UCSD-AML1 (cell line): ENCODE measurements at regions not wholly inside any gene's neighbourhood (a gene's known extent, or its start where the extent isn't known, plus 50 kb on each side); places are given as distances from the start of the nearest gene placed in this dataset.
"Not testable (repeated sequence)": the region's sequence is repeated elsewhere in the genome, so short reads cannot be mapped to it uniquely, and the experiment has no call there.

Experiments
- DNase-seq: peaks from one replicate; lab custom pipeline; 2025; ENCODE audit not compliant: unreplicated experiment; lab: John Stamatoyannopoulos, UW

DNA sequence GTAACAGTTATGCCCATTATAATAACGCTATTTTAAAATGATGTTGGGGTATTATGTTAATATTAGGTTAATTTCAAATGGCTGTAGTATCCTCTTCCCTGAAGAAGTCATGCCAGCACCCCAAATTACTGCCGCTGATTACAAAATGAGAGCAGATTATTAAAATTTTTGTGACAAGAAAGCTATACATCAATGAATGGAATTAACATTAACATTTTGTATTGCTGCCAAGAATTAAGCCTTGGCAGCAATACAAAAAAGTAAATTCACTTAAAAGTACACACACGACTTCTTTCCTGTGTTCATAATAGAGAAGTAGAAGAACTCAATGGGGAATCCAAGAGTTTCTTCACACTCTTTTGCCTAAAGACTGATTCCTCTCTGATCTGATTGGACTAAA, 482.8 kb downstream of the STIM2 start:
- DNase-seq = no peak

DNA sequence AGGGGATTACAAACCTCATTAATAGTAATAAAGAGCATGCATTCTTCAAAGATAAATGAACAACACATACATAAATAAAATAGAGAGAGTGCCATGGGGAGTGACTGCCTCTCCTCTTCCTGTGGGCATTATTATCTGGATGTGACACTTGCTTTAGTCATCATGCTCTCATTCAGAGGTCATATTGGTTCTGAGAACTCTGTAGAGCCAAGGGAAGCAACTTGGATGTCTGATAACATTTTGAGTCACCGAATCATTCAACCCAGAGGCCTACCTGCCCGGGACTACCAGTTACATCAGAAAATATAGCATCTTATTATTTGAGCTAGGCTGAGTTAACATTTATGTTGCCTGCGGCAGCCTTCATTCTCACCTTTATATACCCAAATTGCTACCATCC, 489.5 kb downstream of the STIM2 start:
- DNase-seq = no peak

DNA sequence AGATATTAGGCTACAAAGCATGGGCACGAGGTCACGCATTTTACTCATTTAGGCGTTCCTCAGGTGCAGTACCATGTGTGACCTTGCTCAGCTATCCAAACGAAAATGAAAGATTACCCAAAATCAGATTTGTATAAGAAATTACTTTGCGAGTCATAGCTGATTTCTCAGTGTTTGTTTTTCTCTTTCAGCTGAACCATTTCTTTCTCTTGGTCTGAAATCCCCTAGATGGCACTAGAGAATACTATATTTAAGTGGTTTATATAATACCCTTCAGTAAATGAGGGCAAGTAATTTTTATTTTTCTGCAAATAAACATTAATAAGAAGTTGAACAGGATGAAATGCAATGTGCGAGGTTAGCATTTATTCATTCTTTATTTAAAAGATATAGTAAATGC, 496.6 kb downstream of the STIM2 start:
- no peak for DNase-seq

DNA sequence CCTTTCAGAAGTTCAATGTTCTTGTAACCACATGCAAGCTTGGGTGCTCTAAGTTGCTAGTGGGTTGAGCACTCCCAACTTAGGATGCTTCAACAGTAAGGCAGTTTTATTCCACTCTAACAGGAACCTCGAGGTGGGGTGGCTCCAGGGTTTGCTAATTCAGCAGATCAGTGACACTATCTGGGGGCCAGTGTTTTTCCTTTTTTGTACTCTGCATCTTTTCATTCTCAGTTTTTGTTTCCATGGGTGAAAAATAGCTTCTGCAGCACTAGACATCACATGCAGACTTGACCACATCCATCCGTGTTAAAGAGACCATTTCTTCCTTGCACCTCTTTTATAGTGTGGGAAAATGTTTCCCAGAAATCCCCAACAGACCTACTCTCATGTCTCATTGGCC, 497.6 kb downstream of the STIM2 start:
- no peak for DNase-seq

DNA sequence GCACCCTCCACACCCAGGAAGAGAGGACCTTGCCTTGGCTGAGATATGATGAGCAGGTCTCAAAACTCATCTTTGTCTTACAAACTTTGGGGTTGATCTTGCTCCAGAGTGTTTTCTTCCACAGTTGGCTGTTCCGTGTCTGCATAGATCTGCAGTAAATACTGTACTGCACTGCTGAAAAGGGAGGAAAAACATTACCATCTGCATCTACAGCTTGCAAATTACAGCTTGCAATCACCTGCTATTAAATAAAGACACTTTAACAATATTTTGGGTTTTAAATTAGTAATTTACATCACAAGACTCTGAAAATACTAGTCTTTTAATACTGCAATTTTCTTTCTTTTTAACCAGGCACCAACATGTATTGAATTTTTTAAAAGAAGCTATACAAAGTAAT, 499.5 kb downstream of the STIM2 start:
- no peak for DNase-seq

DNA sequence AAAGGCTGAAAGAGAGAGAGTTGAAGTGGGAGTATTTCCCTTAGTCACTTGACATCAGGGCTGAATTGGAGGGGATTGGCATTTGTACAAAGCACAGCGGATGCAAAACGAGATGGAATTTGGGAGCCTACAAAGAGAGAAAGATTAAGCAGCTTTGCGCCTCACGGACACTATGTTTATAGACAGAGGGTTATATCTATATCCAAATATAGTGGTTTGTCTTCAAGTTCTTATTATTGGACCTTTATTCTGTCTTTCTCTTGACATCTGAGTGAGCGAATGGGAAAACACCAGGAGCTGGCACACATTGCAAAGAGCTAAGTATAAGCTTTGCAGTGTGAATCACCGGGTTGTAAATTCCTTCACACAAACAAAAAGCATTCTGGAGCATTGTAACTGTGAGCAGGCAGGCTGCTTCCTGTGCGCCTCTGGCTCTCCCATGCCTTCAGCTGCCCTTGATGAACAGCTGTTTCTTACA, 500.2 kb downstream of the STIM2 start:
- no peak for DNase-seq

DNA sequence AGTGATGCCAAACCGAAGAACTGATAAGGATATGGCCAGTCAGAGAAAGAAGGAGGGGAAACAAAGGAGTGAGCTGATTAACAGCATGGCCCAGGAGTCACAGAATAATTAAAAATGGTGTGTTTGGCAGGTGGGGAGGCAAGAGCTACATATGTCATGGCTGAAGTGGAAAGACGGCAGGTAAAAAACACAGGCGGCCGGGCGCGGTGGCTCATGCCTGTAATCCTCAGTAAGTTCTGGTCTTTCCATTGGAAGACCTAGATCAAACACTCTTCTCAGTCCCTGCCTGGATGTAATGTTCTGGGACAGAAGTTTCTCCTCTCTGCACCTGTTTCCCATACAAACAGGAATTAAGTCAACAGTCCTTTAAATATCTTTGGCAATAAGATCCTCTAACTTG, 503.9 kb downstream of the STIM2 start:
- DNase-seq = no peak

DNA sequence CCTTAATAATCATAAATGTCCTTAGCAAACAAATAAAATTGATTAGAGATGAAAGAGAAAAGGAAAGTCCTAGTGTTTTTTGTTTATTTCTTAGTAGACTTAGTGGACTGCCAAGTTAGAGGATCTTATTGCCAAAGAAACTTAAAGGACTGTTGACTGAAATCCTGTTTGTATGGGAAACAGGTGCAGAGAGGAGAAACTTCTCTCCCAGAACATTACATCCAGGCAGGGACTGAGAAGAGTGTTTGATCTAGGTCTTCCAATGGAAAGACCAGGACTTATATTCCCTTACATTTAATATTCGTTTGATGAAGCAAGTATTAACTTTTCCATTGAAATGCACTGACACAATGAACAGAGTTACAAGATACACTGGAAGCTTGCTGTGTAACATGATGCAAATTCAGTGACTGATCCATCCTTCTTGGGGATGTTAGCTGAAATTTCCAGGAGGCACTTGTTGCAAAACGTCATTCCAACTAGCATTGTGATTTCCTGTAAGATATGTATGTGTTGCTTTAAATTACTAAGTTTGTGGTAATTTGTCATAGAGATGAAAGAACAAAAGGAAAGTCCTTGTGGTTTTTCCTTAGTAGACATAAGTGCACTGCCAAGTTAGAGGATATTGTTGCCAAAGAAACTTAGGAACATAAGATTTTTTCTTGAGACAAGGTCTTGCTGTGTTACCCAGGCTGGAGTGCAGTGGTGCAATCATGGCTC, 505.6 kb downstream of the STIM2 start:
- DNase-seq = no peak

DNA sequence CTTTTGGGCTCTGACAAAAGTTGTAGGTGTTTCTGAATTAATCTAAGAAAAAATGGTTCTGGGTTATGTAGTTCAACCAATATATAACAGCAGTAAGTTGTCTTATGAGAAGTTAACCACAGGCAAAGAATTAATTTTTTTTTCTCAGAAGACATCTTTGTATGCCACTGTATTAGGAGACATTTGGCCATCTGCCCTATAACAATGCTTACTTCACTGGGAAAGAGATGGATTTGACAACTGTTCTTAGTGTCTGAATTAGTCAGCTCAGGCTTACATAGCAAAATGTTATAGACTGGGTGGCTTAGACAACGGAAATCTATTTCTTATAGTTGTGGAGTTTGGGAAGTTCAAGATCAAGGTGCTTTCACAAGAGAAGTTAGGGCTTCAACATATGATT, 508.1 kb downstream of the STIM2 start:
- no peak for DNase-seq

DNA sequence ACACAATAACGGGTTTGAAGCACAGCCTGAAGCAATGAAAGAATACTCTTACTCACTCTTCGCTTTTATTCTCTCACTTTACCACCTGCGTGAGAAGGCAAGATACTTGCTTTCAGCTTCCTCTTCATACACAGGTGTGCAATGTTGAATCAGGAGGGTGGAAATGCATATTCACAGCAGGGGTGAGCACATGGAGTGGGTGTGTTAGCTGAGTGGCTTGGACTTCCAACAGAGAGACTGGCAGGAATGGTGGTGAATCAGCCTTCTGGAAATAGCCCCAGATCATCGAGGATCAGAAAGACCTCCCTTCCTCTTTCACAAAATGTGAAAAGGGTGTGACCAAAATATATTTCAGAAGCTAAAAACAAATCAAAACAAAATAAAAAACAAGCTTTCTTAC, 521.2 kb downstream of the STIM2 start:
- DNase-seq = no peak

DNA sequence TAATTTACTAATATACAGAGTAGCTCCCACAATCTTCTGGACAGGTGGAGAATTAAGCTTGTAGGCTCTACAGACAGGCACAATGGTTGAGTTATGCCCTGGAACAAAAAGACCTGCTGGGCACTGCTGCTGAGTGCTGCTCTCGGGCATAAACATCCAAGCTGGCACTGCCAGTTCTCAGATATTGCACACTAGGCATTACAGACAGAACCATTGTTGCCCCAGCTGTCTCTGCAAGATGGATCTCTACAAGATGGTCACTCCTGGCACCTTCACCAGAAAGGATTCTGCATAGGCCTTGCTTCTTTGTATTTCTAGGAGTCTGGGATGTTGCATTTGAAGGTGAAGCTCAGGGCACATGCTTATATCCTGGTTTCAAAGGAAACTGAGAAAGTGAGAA, 527.1 kb downstream of the STIM2 start:
- DNase-seq = no peak

DNA sequence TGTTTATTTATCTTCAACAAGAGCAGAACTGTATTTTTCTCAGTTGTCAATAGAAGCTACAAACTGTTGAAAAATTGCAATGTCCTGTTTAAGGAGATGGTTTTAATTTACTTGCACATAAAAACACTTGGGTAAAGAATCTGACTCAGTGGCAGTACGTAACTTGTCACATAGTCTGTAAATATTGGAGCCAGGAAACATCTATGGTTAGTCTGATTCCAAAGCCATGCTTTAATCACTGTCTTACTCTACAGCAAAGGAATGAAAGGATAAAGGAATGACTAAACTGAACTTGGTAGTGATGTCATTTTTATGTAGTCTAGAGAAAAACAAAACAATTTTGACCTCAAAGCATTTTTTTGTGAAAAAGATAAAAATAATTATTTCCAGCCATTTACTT, 537.2 kb downstream of the STIM2 start:
- DNase-seq = no peak

DNA sequence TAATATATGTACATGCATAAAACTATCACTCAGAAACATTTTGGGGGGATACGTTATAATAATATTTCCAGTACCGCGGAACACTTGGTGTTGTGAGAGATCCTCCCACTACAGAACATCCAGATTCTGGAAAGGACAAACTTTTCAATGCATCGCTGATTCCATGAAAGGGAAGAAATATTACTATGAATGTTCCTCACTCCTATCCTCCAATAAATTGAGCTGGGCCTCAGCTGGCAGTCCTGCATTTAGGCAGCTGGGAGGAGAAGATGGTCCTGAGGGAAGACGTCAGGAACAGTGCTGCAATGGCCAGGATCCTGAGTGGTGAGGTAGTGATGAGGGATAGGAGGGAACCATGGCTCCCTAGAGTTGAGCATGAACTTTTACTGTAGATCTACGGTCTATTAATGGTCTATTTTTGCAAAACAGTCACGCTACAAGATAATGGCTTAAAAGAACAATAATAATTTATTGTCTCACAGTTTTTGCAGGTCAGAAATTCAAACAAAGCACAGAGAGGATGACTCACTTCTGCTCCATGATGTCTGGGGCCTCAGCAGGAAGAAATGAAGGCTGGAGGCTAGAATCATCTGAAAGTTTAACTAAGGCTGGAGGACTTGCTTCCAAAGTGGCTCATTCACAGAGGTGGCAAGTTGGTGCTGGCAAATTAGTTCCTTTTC, 538.1 kb downstream of the STIM2 start:
- no peak for DNase-seq

DNA sequence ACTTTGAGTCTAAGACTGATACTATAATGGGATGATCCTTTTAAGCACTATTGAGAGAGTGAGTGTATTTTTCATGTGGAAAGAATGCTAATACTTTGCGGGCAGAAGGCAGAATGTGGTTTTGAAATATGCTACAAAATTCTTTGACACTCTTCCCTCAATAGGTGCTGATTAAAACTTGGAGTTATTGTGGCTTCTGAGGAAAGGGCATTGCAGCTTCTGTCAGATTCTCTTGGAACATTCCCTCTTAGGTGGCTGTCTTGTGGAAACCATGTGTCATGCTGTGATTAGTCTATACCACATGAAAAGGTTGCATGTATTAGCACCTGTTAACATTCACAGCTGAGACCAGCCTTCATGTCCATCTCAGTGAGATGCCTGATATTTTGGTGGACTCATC, 547.0 kb downstream of the STIM2 start:
- DNase-seq = no peak

DNA sequence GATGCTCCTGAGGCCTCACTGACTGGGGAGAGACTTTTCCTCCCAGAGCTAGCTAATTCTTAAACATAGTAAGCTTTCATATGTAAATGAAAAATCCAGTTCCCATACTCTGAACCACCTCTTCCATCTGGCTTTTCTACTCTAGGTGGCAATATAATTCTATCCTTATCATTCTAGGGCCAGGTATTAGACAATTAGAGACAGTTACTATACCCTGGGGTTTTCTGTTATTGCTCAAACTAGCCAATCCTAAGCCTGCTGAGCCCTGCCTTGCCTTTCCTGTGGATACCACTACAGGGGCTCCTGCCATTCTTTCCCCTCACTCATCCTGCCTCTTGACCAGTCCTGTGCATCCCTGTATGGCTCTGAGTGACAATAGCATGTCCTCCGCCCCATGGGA, 552.0 kb downstream of the STIM2 start:
- no peak for DNase-seq

DNA sequence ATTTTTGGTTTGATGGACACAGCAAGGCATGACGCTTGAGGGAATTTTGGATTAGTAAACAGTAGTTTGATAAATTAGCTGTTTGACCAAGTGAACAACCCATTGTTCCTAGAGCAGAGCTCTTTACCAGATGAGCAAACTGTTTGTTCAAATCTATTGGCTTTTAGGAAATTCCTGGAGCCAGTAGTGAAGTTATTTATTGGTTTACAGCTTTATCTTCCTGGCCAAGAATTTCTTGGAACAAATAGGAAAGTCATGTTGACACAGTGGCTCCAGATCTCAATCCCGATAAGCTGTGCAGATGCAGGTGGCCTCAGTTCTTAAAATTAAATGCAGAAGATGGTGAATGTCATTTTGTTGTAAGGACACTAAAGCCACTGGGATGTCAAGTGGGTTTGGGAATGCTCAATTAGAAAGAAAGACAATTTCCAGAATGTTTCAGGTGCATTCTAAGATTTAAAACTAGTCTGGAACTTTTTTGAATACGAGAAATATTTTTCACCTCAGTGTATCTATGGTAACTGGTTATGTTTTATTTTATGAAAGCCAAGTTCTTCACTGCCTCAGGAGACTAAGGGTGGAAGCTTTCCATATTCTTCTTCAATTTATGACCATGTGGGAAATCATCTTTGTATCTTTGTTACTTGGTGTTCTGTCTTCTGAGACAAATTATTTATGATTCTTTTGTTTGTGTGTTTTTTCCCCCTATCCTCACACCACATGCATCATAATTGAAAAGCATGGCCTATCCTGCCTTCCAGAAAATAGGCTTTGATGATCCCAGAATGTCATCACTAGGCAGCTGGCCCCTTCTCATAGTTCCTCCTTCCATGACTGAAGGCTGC, 554.5 kb downstream of the STIM2 start:
- no peak for DNase-seq

DNA sequence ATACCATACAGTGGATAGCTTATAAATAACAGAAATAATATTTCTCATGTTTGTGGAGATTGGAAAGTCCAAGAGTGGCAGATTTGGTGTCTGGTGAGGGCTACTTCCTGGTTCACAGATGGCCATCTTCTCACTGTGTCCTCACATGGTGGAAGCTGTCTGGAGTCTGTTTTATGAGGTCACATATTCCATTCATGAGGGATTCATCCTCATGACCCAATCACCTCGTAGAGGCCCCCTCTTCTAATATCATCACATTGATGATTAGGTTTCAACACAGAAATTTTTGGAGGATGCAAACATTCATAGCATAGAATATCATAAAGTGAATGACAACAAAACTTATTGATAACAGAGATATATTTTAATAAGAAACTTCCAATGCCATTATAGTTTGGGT, 568.0 kb downstream of the STIM2 start:
- DNase-seq = no peak

DNA sequence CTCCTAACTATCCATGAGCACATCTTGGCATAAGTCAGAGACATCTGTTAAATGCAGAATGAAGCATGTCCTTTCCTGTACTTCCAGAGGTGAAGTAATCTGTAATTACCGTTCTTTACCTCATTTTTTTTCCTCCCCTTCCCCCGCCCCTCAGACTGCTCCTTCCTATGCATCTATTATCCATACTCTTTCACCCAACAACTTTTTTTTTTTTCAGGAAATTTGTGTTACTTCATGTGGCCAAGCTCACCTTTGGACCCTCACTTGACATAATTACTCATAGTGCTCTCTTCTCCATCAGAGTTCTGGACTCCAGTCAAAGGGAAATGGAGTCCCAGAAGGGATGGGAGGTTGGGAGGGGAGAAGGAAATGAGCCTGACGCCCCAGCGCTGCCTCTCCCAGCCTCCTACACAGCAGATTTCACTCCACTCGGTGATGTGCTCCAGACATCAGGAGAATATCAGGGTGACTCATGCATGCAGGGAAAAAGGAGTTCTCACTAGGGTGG, 568.8 kb downstream of the STIM2 start:
- no peak for DNase-seq

DNA sequence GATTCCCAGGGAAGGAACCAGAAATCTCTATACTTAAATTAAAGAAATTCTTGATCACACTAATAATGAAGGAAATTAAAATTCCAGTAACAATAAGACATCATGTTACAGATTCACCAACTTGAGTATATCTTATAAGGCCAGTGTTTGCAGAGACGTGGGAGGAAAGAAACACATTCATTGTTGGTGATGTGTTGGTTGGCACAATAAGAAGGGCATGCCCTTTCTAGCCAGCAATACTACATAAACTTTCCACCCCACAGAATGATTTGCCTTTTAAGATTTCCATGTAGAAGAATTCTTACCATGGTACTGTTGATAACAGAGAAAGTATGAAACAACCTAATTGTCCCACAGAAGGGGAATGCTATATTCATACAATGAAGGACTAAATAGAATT, 581.5 kb downstream of the STIM2 start:
- no peak for DNase-seq

DNA sequence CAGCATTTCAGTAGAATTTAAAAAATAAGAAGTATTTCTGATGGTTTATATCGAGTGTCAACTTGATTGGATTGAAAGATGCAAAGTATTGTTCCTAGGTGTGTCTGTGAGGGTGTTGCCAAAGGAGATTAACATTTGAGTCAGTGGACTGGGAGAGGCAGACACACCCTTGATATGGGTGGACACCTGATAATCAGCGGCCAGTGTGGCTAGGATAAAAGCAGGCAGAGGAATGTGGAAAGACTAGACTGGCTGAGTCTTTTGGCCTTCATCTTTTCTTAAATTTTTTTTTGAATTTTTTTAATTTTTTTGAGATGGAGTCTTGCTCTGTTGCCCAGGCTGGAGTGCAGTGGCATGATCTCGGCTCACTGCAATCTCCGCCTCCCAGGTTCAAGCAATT, 582.0 kb downstream of the STIM2 start:
- not testable (repeated sequence) for DNase-seq

DNA sequence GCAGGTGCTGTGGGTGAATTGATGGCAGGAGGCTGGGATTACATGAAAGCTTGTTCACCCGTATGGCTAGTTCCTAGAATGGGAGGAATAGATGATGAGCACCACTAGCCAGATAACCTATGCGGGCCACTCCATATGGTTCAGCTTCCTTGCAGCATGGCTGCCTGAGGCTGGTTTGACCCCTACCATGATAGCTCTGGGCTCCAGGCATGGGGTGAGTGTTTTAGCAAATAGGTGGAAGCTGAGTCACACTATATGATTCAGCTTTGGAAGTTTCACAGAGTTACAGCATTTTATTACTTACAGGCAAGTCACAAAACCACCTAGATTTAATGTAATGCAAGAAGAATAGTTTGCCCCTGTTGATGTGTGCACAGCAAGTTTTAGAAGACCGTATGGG, 603.2 kb downstream of the STIM2 start:
- DNase-seq = no peak

DNA sequence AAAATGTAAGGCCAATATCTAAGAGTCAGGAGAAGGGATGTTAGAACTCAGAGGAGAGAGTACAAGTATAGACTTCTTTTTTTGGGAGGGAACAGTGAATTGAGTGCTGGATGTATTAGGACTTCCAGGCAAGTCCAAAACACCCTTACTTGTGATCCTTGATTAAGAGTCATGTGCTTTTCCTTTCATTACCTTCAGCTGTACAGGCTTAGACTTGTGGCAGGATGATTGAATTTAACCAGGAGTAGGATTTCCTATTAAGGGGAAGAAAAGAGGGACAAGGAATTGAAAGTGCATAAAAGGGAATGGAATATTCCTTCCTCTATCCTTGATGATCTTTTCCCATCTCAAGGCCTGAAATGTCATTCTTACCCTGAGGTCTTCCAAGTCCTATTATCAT, 606.7 kb downstream of the STIM2 start:
- no peak for DNase-seq
